ENCODE measurements at regions not wholly inside any gene's neighbourhood (a gene's known extent, or its start where the extent isn't known, plus 50 kb on each side); places are given as distances from the start of the nearest gene placed in this dataset.

- no peak for TF ChIP-seq ZNF274 (IDR thresholded peaks at IDR 0.05; ENCODE audit: low read depth, low read length)
- no peak for TF ChIP-seq YY1 (IDR thresholded peaks at IDR 0.05; ENCODE audit: insufficient read depth, insufficient read length)
- TF ChIP-seq SUZ12 (IDR thresholded peaks at IDR 0.05; ENCODE audit: extremely low read depth, insufficient read depth, insufficient read length), result no peak
Observed at GRCh38 chr4:133623847-133624246, 474.8 kb downstream of the PCDH10 start.
